Spinal cord (tissue), 9 donors: ENCODE measurements at regions not wholly inside any gene's neighbourhood (a gene's known extent, or its start where the extent isn't known, plus 50 kb on each side); places are given as distances from the start of the nearest gene placed in this dataset.

Experiments
- DNase-seq, 6 donors: peaks; one replicate each; pipeline versions ENCODE4 v3.0.0 to v3.0.0-alpha.2; 2013 to 2015; ENCODE audit warnings: low spot score in 6 of 6, low read depth in 4 of 6
- H3K27ac ChIP-seq: one replicate; pipeline ENCODE4 v1.5.1; 2013; ENCODE audit warnings: low read depth, low read length, control low read depth
- H3K27me3 ChIP-seq: one replicate; pipeline ENCODE4 v1.6.1; 2013; ENCODE audit warnings: low read length; ENCODE audit not compliant: control insufficient read depth, insufficient read depth
- H3K36me3 ChIP-seq: one replicate; pipeline ENCODE4 v1.6.1; 2013; ENCODE audit warnings: low read length; ENCODE audit not compliant: control insufficient read depth, insufficient read depth
- H3K4me1 ChIP-seq: one replicate; pipeline ENCODE4 v1.6.1; 2013; ENCODE audit warnings: low read length; ENCODE audit not compliant: control insufficient read depth, insufficient read depth
- H3K4me3 ChIP-seq: one replicate; pipeline ENCODE4 v1.5.1; 2013; ENCODE audit warnings: low read depth, low read length, control low read depth
- H3K9me3 ChIP-seq: one replicate; pipeline ENCODE4 v1.6.1; 2013; ENCODE audit warnings: low read length; ENCODE audit not compliant: control insufficient read depth, insufficient read depth
- whole genome bisulfite sequencing: methylation state at CpG from one replicate; pipeline ENCODE4 v1.1.5; 2013; ENCODE audit warnings: missing lambda C conversion rate; ENCODE audit not compliant: insufficient coverage; 5-methylcytosine and 5-hydroxymethylcytosine counted together
- donor health status: healthy.

GRCh38 chr5:61662670-61663069, 330.6 kb downstream of the ZSWIM6 start:
- Histone ChIP-seq H3K4me3 (no peak overlapping the region), H3K4me1 (peaks cover 10% of the 10 kb centered on the region), H3K9me3 (no peaks in the 10 kb centered on the region), H3K27me3 (no peaks in the 10 kb centered on the region), H3K27ac (no peak overlapping the region), H3K36me3 (no peaks in the 10 kb centered on the region)
- no peak for DNase-seq
- WGBS = 100% methylated on average over 1 of the region's 5 CpGs

- DNase-seq = no peak
- no peaks in the 10 kb centered on the region for H3K4me1 ChIP-seq
- H3K9me3 ChIP-seq = no peaks in the 10 kb centered on the region
- H3K27me3 ChIP-seq = no peaks in the 10 kb centered on the region
- WGBS = 85% methylated on average over 4 of the region's 6 CpGs
- no peak overlapping the region for H3K4me3 ChIP-seq
- H3K27ac ChIP-seq = no peak overlapping the region
- H3K36me3 ChIP-seq = no peaks in the 10 kb centered on the region
Measured at GRCh38 chr5:61666064-61666621, 334.1 kb downstream of the ZSWIM6 start.

- Histone ChIP-seq H3K4me3 (no peak overlapping the region), H3K27me3 (no peaks in the 10 kb centered on the region), H3K4me1 (no peaks in the 10 kb centered on the region), H3K36me3 (no peaks in the 10 kb centered on the region), H3K27ac (no peak overlapping the region), H3K9me3 (no peaks in the 10 kb centered on the region)
- no peak for DNase-seq
- WGBS = 83% methylated on average over 2 of the region's 6 CpGs
Measured at GRCh38 chr5:61667525-61668218, 335.6 kb downstream of the ZSWIM6 start.

GRCh38 chr5:61669531-61669930, 337.5 kb downstream of the ZSWIM6 start:
- H3K4me1 ChIP-seq = peaks cover 10% of the 10 kb centered on the region
- 71% methylated on average over 1 of the region's 3 CpGs for WGBS
- no peak overlapping the region for H3K27ac ChIP-seq
- H3K27me3 ChIP-seq = no peaks in the 10 kb centered on the region
- H3K36me3 ChIP-seq = no peaks in the 10 kb centered on the region
- H3K9me3 ChIP-seq = no peaks in the 10 kb centered on the region
- no peak for DNase-seq
- no peak overlapping the region for H3K4me3 ChIP-seq

- no peak overlapping the region for H3K27ac ChIP-seq
- DNase-seq = peak in 1 of 6 donors; percentile 80
- H3K27me3 ChIP-seq = no peaks in the 10 kb centered on the region
- H3K36me3 ChIP-seq = no peaks in the 10 kb centered on the region
- WGBS = 100% methylated on average over 1 of the region's 4 CpGs
- no peak overlapping the region for H3K4me3 ChIP-seq
- H3K4me1 ChIP-seq = peaks cover 20% of the 10 kb centered on the region
- H3K9me3 ChIP-seq = no peaks in the 10 kb centered on the region
Measured at GRCh38 chr5:61670941-61671340, 338.9 kb downstream of the ZSWIM6 start.

GRCh38 chr5:61673007-61673735, 341.1 kb downstream of the ZSWIM6 start:
- H3K36me3 ChIP-seq = no peaks in the 10 kb centered on the region
- H3K27me3 ChIP-seq = no peaks in the 10 kb centered on the region
- H3K9me3 ChIP-seq = no peaks in the 10 kb centered on the region
- DNase-seq = peak in 1 of 6 donors; percentile 58
- WGBS = 60% methylated on average over 9 of the region's 9 CpGs
- peaks cover 20% of the 10 kb centered on the region for H3K4me1 ChIP-seq
- no peak overlapping the region for H3K27ac ChIP-seq
- no peak overlapping the region for H3K4me3 ChIP-seq

GRCh38 chr5:61674378-61674777, 342.3 kb downstream of the ZSWIM6 start:
- H3K27me3 ChIP-seq = no peaks in the 10 kb centered on the region
- no peaks in the 10 kb centered on the region for H3K9me3 ChIP-seq
- peaks cover 20% of the 10 kb centered on the region for H3K4me1 ChIP-seq
- WGBS = 95% methylated on average over 2 of the region's 4 CpGs
- no peaks in the 10 kb centered on the region for H3K36me3 ChIP-seq
- H3K27ac ChIP-seq = no peak overlapping the region
- no peak overlapping the region for H3K4me3 ChIP-seq
- DNase-seq = no peak

- Histone ChIP-seq H3K4me3 (no peak overlapping the region), H3K36me3 (no peaks in the 10 kb centered on the region), H3K27me3 (no peaks in the 10 kb centered on the region), H3K4me1 (peaks cover 20% of the 10 kb centered on the region), H3K27ac (no peak overlapping the region), H3K9me3 (no peaks in the 10 kb centered on the region)
- WGBS = 74% methylated on average over 5 of the region's 5 CpGs
- DNase-seq = peak in 2 of 6 donors; percentile 18 to 72
Measured at GRCh38 chr5:61675015-61675692, 343.1 kb downstream of the ZSWIM6 start.

- peaks cover 20% of the 10 kb centered on the region for H3K4me1 ChIP-seq
- H3K36me3 ChIP-seq = no peaks in the 10 kb centered on the region
- no peak for DNase-seq
- no peaks in the 10 kb centered on the region for H3K27me3 ChIP-seq
- H3K27ac ChIP-seq = no peak overlapping the region
- H3K4me3 ChIP-seq = no peak overlapping the region
- no peaks in the 10 kb centered on the region for H3K9me3 ChIP-seq
- 83% methylated on average over 2 of the region's 2 CpGs for WGBS
Measured at GRCh38 chr5:61677220-61677619, 345.2 kb downstream of the ZSWIM6 start.
